Right lobe of liver (tissue), 4 donors: ENCODE measurements at regions not wholly inside any gene's neighbourhood (a gene's known extent, or its start where the extent isn't known, plus 50 kb on each side); places are given as distances from the start of the nearest gene placed in this dataset.

Source experiments
- POLR2A ChIP-seq: fragments of 450-650 bp; IDR thresholded peaks from one replicate; pipeline ENCODE4 v1.6.1; 2017; ENCODE audit warnings: antibody characterized with exemption, mild to moderate bottlenecking
- TF ChIP-seq, protein P1 (sequence below), 4 donors: fragments of 200-600 bp in 3 of 4; fragments of 450-650 bp in 1 of 4; IDR thresholded peaks; one replicate each; pipeline versions ENCODE4 v1.5.1 to v1.8.0; 2016 to 2022; ENCODE audit warnings: antibody characterized with exemption in 4 of 4, mild to moderate bottlenecking in 2 of 4
- donor health status: DM: no; HTN: no; CAD: no.
- donor health status: DM: no; HTN: no; CAD: no.
- donor health status: DM: no; HTN: yes; CAD: no.

DNA sequence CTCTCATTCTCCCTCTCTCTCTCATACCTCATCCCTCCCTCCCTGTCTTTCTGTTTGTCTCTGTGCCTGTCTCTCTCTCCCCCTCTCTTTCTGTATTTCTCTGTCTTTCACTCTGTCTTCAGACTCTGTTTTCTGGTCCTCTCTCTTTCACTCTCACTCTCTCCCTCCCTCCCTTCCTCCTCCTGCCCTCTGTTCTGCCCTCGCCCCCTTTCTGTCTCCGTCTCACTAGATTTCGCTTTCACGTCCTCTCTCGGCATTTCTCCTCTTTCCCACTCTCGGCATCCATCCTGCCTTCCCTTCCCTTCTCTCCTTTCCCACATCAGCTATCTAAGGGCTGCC lies 183.0 kb downstream of the PHETA1 start:
- TF ChIP-seq, protein P1, sequence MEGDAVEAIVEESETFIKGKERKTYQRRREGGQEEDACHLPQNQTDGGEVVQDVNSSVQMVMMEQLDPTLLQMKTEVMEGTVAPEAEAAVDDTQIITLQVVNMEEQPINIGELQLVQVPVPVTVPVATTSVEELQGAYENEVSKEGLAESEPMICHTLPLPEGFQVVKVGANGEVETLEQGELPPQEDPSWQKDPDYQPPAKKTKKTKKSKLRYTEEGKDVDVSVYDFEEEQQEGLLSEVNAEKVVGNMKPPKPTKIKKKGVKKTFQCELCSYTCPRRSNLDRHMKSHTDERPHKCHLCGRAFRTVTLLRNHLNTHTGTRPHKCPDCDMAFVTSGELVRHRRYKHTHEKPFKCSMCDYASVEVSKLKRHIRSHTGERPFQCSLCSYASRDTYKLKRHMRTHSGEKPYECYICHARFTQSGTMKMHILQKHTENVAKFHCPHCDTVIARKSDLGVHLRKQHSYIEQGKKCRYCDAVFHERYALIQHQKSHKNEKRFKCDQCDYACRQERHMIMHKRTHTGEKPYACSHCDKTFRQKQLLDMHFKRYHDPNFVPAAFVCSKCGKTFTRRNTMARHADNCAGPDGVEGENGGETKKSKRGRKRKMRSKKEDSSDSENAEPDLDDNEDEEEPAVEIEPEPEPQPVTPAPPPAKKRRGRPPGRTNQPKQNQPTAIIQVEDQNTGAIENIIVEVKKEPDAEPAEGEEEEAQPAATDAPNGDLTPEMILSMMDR (IDR thresholded peaks at IDR 0.05): no peak
- no peak for TF ChIP-seq POLR2A
